COLO668 (cell line): ENCODE measurements at regions not wholly inside any gene's neighbourhood (a gene's known extent, or its start where the extent isn't known, plus 50 kb on each side); places are given as distances from the start of the nearest gene placed in this dataset.

Source experiments
- DNase-seq: peaks from one replicate; lab custom pipeline; 2025; ENCODE audit not compliant: unreplicated experiment; lab: John Stamatoyannopoulos, UW

GRCh38 chr1:58154256-58154655 lies 392.3 kb downstream of the OMA1 start:
- DNase-seq, result no peak

- DNase-seq, result no peak
Observed at GRCh38 chr1:58152697-58153096, 393.8 kb downstream of the OMA1 start.

DNA sequence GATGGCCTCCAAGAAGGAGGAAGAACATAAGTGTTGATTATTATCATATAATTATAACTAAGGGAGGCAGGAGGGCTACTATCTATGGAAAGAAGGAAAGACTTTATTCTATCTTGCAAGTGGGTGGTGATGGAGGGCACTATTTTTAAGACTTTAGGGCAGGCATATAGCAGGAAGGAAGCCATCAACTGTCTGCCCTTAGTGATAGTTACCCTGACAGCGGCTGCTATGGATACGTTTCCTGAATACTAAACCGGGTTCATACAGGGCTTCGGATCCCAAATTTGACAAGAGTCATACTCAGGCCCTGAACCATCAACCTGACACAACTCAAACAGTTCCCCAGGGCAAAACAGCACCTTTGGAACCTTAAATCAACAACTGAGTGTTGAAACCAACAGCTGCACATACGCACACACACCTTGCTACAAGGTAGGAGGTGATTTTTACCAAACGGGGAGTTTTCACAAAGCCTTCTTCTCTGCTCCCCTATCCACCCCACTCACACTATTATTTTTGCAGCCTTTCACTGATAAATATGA lies 397.2 kb downstream of the OMA1 start:
- no peak for DNase-seq

DNA sequence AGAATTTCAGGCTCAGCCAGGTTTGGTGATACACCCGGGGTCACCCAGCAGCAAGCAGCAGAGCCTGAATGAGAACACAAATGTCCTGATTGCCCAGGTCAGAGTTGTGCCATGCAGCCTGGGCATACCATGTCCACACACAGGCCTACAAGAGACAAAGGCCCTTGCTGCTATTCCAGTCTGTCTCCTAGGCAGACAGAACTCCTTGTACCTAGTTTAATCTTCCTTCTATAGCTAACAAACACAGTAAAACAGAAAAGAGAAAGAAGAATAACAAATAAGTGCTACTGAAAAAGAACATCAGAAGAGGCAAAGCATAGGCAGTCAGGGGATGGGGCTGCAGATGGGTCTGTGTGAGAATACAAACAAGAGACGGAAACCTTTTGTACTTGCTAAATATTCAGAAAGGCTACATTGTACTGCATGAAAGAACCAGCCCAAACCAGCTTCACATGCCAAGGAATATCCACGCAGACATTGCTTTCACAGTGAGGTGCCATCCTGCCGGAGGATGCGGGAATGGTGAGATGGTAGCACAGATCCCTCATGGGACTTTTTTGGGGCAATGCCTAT lies 401.7 kb downstream of the OMA1 start:
- DNase-seq, result no peak

- no peak for DNase-seq
Observed at GRCh38 chr1:58143972-58144697, 402.4 kb downstream of the OMA1 start.

- DNase-seq, result no peak
Observed at GRCh38 chr1:58136387-58136786, 410.1 kb downstream of the OMA1 start.

DNA sequence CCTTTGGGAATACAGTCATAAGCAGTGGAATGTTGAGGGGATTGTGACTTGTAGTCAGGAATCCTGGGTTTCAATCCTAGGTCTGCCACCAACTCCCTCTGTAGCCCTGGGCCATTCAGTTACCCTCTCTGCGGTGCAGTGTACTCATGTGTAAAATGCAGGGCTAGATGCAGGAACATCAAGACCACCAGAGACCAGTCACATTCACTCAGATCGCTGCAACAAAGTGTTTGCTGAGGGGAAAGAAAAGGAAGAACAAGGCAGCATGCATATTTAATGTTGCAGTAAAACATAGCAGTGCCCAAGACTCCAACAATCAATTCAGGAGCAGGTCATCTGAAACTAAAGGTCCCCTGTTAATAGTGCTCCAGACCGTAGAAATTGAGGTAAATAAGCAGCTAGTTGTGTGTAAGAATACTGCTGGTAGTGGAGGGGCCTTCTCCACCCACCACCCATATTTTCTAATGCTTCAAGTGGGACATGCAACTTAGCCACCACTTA lies 410.7 kb downstream of the OMA1 start:
- no peak for DNase-seq

DNA sequence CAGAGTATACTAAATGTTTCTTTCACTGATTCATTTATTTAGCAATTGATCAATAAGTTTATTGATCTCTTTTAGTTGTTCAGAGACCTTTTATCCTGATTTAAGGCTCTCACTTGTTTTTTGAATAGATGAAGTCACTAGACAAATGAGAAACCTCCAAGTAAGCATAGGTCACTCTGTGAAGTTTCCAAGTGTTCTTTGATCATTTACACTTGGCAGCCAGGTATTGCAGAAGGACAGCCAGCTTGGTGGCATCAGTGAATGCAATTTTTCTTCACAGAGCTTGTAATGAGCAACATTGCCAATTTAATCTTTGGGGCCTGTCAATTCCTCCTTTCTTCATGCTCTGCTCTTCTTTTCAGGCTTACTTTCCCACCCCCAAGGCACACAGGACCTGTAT lies 413.0 kb downstream of the OMA1 start:
- no peak for DNase-seq

GRCh38 chr1:58123051-58123450 lies 423.5 kb downstream of the OMA1 start:
- DNase-seq, result no peak

- no peak for DNase-seq
Observed at GRCh38 chr1:58119971-58120370, 426.6 kb downstream of the OMA1 start.

- DNase-seq, result no peak
Observed at GRCh38 chr1:58116284-58116683, 430.2 kb downstream of the OMA1 start.

DNA sequence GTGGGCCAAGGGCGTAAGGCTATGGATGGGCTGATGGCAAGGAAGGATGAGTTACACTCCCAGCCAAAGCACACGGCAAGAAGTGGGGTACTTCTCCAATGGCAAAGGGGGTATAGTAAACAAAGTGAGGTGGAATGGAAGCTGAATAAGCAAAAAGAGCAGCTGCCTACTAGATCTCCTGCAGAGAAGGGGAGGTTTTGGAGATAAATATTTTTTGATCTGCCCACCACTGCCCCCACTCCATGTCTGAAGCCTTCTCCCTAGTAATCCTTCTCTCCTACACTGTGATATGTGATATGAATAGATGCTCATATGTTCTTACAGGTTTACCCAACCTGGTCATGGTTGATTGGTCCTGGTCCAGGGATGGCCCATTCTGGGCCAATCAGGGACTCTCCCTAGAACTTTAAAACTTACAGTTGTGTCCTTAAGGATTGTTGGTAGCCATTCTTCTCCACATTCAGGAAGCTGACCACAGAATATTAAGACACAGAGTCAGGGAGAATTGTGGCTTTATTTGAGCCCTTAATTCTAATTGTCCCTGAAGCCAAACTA lies 436.8 kb downstream of the OMA1 start:
- DNase-seq, result no peak

DNA sequence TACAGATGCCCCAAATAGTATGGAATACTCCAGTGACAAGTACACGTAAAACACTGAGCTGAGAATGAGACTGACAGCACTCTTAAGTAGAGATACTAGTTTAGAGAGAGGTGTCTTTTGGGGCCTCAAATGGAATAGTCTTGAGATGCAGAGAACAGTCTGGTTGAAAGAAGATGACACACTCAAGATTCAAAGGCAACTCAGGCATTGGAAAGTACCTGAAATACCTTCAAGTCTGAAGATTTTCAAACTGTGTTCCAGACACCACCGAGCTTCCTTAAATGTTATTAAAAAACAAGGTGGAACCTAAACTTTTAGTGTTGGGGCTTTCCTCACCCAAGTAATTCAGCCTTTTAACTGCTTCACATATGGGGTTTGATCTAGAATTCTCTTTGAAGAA lies 437.7 kb downstream of the OMA1 start:
- DNase-seq, result no peak

GRCh38 chr1:58107943-58108342 lies 438.6 kb downstream of the OMA1 start:
- no peak for DNase-seq

- no peak for DNase-seq
Observed at GRCh38 chr1:58104960-58105359, 441.6 kb downstream of the OMA1 start.

GRCh38 chr1:58096714-58097113 lies 449.8 kb downstream of the OMA1 start:
- no peak for DNase-seq

DNA sequence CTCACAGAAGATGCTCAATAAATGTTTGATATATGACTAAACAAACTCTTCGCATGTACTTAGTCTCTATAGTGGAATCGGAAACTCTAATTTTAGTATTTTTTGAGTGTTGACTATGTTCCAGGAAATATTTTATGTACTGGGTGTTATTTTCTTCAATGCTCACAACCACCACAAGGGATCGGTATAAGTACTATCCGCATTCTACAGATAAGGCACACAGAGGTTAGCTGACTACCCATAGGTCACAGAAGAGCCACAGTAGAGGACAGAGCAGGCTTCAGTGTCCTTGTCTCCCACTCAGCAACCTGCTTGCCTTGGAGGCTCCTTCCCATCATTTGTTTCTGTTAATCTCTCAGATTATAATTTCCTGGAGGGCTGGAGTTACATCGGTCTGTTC lies 451.3 kb downstream of the OMA1 start:
- no peak for DNase-seq

- no peak for DNase-seq
Observed at GRCh38 chr1:58094221-58094620, 452.3 kb downstream of the OMA1 start.

- no peak for DNase-seq
Observed at GRCh38 chr1:58090640-58091039, 455.9 kb downstream of the OMA1 start.

DNA sequence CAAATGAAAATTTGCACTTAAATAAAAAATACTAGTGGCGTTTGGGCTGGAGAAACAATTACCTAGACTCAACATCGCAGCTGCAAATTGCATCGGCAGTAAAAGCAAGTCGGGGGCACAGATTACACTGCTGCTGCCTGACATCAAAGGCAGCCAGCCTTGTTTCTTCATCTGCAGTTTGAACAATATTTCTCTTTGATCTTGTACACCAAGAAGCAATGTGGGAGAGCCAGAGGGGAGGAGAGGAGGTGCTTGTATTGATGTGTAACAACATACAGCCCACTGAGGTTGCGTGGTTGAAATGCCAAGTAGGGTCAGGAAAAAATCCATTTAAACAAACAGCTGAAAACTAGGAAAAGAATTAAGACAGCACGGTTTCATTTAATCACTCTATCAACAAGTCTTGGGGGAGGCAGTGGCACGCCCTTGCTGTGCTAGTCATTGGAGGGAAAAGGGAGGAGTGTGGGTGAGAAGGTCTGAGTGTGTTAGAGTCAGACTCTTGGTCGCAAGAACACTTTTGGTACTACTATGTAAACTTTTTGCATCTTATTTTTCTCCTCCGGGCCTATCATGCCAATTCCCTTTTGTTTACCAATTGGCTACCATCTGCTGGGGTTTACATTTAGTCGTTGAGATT lies 456.5 kb downstream of the OMA1 start:
- DNase-seq, result no peak

GRCh38 chr1:58084266-58084665 lies 462.3 kb downstream of the OMA1 start:
- DNase-seq, result no peak

DNA sequence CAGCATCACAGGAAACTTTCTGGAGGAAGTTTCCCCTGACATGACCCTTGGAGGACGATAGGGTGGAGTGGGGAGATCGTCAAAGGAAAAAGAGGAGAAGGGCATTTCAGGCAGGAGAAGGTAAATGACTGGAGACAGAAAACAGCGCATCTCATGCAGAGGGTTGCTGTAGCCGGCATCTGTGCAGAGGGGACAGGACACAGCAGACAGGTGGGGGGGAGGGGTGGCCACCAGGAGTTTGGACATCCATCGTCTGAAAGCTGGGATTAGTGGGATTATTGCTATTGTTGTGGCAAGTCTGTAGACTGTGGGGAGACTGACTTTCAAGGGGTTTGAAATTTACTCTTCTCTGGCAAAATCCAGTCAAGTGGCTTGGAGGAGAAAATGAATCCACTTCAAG lies 463.9 kb downstream of the OMA1 start:
- no peak for DNase-seq
